K562 (cell line): ENCODE measurements at regions not wholly inside any gene's neighbourhood (a gene's known extent, or its start where the extent isn't known, plus 50 kb on each side); places are given as distances from the start of the nearest gene placed in this dataset.

Experiments
- CEBPG ChIP-seq, 3 experiments: fragments of 200-800 bp in 1 of 3; sonication (Bioruptor generic) in 1 of 3; sonication (generic) in 1 of 3; formaldehyde crosslinking in 1 of 3; IDR thresholded peaks in 2 of 3; conservative IDR thresholded peaks in 1 of 3; 2 replicates each; pipeline versions ENCODE4 v1.6.1 to v1.8.0; 2016 to 2022; ENCODE audit warnings: missing compliant biosample characterization in 2 of 3, missing genetic modification characterization in 2 of 3, mild to moderate bottlenecking in 1 of 3, missing genetic modification reagents in 1 of 3
- GABPB1 ChIP-seq: sonication (generic); formaldehyde crosslinking; IDR thresholded peaks from 2 replicates; pipeline ENCODE4 v1.8.0; 2022; ENCODE audit warnings: mild to moderate bottlenecking, missing genetic modification reagents
- KDM1A ChIP-seq, 2 experiments: fragments of 450-650 bp; IDR thresholded peaks; 2 replicates each; pipeline ENCODE4 v1.6.1; 2016; ENCODE audit warnings: mild to moderate bottlenecking in 2 of 2
- KDM4B ChIP-seq, 2 experiments: fragments of 450-650 bp in 1 of 2; sonication (generic) in 1 of 2; IDR thresholded peaks; 2 replicates each; pipeline ENCODE4 v1.6.1; 2016 to 2017; ENCODE audit warnings: borderline replicate concordance in 2 of 2, antibody characterized with exemption in 1 of 2, low read depth in 1 of 2, mild to moderate bottlenecking in 1 of 2
- MIER1 ChIP-seq: fragments of 450-650 bp; IDR thresholded peaks from 2 replicates; pipeline ENCODE4 v1.6.1; 2016; ENCODE audit warnings: antibody characterized with exemption, mild to moderate bottlenecking, low read depth
- MLX ChIP-seq, 2 experiments: fragments of 450-650 bp in 1 of 2; sonication (generic) in 1 of 2; formaldehyde crosslinking; conservative IDR thresholded peaks; 2 replicates each; pipeline versions ENCODE4 v1.4.0 to v1.8.1; 2020 to 2022; ENCODE audit warnings: mild to moderate bottlenecking in 1 of 2, missing genetic modification reagents in 1 of 2
- MTA1 ChIP-seq: fragments of 450-650 bp; IDR thresholded peaks from 2 replicates; pipeline ENCODE4 v1.6.1; 2017; ENCODE audit warnings: borderline replicate concordance
- NFE2 ChIP-seq: IDR thresholded peaks from 2 replicates; pipeline ENCODE4 v1.6.1; 2014; ENCODE audit warnings: antibody characterized with exemption, low read depth
- POU5F1 ChIP-seq: fragments of 150-350 bp; IDR thresholded peaks from 2 replicates; pipeline ENCODE4 v1.6.1; 2014; ENCODE audit warnings: borderline replicate concordance, low read length, low read depth, mild to moderate bottlenecking; ENCODE audit not compliant: partially characterized antibody
- PRPF4 ChIP-seq: fragments of 200-400 bp; formaldehyde crosslinking; IDR thresholded peaks from one replicate; pipeline ENCODE4 v1.6.1; 2017; ENCODE audit warnings: low read length, low read depth, mild to moderate bottlenecking; ENCODE audit not compliant: insufficient read depth, poor library complexity, severe bottlenecking
- RFX1 ChIP-seq: fragments of 450-650 bp; IDR thresholded peaks from 2 replicates; pipeline ENCODE4 v1.6.1; 2016; ENCODE audit warnings: mild to moderate bottlenecking, moderate library complexity
- SAFB2 ChIP-seq: fragments of 200-400 bp; formaldehyde crosslinking; IDR thresholded peaks from 2 replicates; pipeline ENCODE4 v1.6.1; 2018; ENCODE audit warnings: borderline replicate concordance, low read length, low read depth, moderate library complexity; ENCODE audit not compliant: severe bottlenecking
- U2AF2 ChIP-seq: fragments of 200-400 bp; formaldehyde crosslinking; optimal IDR thresholded peaks from 2 replicates; pipeline ENCODE3; 2017; ENCODE audit warnings: low read depth, mild to moderate bottlenecking, low read length
- ZNF274 ChIP-seq: IDR thresholded peaks from 2 replicates; pipeline ENCODE4 v1.6.1; 2011; ENCODE audit warnings: low read depth, mild to moderate bottlenecking, low read length, moderate library complexity, borderline replicate concordance
- ZNF655 ChIP-seq: fragments of 250-450 bp; sonication (Bioruptor Pico); IDR thresholded peaks from 2 replicates; pipeline ENCODE4 v1.5.0; 2021
- TF ChIP-seq, protein P1 (sequence below), 2 experiments: fragments of 450-650 bp; formaldehyde crosslinking in 1 of 2; IDR thresholded peaks; 2 replicates each; pipeline versions ENCODE4 v1.4.0 to v1.6.1; 2014 to 2020; ENCODE audit warnings: mild to moderate bottlenecking in 2 of 2, borderline replicate concordance in 1 of 2, low read depth in 1 of 2

DNA sequence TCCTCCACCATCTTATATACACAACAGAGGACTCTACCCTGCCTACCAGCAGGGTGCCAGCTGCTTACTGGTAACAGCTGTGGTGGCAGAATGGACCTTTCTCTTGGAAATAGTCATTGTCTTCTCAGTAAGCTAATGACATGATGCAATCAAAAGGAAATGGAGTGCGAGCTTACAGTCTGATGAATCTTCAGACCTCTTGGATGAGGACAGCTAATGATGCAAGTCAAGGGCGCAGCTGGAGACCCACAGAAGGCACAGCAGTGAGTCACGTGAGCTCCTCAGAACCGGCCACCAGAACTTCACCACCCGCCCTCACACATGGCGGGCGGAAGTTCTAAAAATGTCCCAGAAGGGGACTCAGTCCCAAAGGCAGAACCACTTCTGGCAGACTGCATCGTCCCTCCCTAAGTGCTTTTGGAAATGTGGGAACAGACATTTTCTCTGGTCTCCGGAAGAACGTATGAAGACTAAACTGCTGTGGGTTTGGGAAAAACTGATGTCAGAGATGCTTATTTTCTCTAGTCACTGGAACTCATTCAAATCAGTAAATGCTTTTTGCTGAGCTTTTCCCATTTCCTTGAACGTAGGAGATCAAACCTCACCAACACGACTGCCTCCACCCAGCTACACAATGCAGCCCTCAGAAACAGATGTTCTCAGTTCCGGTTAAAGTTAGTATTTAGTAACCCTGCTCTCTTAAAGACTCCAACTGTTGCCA lies 96.4 kb downstream of the FAS start (continued):
- TF ChIP-seq GABPB1 (CRISPR knock-in tag) (no peak), PRPF4 (no peak), ZNF274 (no peak), SAFB2 (no peak), POU5F1 (no peak), KDM1A (IDR thresholded peaks at IDR 0.05) (no peak), U2AF2 (no peak), NFE2 (no peak), ZNF655 (CRISPR knock-in tag) (no peak), MTA1 (no peak), MIER1 (no peak), RFX1 (no peak), CEBPG (CRISPR knock-in tag; IDR thresholded peaks at IDR 0.05) (peak; percentile 49), CEBPG (tag; conservative IDR thresholded peaks at IDR 0.05 in 1 of 2, IDR thresholded peaks at IDR 0.05 in 1 of 2) (peak; percentile 95 to 99), MLX (CRISPR knock-in tag; conservative IDR thresholded peaks at IDR 0.05) (no peak), KDM4B (IDR thresholded peaks at IDR 0.05; ENCODE audit: borderline replicate concordance in 2 of 2, low read depth in 1 of 2) (no peak)
- TF ChIP-seq, protein P1, sequence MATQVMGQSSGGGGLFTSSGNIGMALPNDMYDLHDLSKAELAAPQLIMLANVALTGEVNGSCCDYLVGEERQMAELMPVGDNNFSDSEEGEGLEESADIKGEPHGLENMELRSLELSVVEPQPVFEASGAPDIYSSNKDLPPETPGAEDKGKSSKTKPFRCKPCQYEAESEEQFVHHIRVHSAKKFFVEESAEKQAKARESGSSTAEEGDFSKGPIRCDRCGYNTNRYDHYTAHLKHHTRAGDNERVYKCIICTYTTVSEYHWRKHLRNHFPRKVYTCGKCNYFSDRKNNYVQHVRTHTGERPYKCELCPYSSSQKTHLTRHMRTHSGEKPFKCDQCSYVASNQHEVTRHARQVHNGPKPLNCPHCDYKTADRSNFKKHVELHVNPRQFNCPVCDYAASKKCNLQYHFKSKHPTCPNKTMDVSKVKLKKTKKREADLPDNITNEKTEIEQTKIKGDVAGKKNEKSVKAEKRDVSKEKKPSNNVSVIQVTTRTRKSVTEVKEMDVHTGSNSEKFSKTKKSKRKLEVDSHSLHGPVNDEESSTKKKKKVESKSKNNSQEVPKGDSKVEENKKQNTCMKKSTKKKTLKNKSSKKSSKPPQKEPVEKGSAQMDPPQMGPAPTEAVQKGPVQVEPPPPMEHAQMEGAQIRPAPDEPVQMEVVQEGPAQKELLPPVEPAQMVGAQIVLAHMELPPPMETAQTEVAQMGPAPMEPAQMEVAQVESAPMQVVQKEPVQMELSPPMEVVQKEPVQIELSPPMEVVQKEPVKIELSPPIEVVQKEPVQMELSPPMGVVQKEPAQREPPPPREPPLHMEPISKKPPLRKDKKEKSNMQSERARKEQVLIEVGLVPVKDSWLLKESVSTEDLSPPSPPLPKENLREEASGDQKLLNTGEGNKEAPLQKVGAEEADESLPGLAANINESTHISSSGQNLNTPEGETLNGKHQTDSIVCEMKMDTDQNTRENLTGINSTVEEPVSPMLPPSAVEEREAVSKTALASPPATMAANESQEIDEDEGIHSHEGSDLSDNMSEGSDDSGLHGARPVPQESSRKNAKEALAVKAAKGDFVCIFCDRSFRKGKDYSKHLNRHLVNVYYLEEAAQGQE (IDR thresholded peaks at IDR 0.05; ENCODE audit: borderline replicate concordance), result peak; percentile 12; the same call in 1 of the 2 replicates
- TF ChIP-seq, protein P1 (CRISPR knock-in tag; IDR thresholded peaks at IDR 0.05; ENCODE audit: low read depth), result no peak
